GM12873 (cell line): ENCODE measurements at regions not wholly inside any gene's neighbourhood (a gene's known extent, or its start where the extent isn't known, plus 50 kb on each side); places are given as distances from the start of the nearest gene placed in this dataset.

Source experiments
- TF ChIP-seq, protein P1 (sequence below): IDR thresholded peaks from 2 replicates; pipeline ENCODE4 v1.5.1; 2012; ENCODE audit warnings: low read depth, mild to moderate bottlenecking, moderate library complexity, low read length, control low read depth; ENCODE audit not compliant: insufficient read depth; ENCODE audit errors: missing control alignments

DNA sequence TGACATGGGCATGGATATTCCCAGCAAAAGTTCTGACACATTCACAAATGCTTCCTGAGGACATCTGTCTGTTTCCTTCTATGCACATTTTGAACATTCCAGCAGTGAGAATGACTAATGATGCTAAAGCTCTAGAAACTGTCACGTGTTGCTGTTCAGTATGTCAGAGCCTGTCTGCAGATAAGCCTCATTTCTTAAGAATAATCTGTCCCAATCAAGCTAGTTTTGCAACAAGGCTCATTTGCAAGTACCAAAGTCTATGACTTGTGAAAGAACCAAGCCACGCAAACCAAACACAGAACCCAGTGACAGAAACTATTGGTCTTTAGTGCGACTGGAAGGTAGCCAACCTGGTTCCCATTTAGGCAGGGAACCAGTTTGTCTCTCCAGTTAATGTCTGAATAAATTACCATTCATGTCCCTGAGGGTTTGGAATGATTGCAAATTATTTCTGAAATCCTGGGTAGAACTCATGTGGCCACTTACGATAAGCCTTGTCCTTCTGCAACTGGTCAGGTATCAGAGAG lies 178.5 kb downstream of the C9orf152 start:
- TF ChIP-seq, protein P1, sequence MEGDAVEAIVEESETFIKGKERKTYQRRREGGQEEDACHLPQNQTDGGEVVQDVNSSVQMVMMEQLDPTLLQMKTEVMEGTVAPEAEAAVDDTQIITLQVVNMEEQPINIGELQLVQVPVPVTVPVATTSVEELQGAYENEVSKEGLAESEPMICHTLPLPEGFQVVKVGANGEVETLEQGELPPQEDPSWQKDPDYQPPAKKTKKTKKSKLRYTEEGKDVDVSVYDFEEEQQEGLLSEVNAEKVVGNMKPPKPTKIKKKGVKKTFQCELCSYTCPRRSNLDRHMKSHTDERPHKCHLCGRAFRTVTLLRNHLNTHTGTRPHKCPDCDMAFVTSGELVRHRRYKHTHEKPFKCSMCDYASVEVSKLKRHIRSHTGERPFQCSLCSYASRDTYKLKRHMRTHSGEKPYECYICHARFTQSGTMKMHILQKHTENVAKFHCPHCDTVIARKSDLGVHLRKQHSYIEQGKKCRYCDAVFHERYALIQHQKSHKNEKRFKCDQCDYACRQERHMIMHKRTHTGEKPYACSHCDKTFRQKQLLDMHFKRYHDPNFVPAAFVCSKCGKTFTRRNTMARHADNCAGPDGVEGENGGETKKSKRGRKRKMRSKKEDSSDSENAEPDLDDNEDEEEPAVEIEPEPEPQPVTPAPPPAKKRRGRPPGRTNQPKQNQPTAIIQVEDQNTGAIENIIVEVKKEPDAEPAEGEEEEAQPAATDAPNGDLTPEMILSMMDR, result no peak

DNA sequence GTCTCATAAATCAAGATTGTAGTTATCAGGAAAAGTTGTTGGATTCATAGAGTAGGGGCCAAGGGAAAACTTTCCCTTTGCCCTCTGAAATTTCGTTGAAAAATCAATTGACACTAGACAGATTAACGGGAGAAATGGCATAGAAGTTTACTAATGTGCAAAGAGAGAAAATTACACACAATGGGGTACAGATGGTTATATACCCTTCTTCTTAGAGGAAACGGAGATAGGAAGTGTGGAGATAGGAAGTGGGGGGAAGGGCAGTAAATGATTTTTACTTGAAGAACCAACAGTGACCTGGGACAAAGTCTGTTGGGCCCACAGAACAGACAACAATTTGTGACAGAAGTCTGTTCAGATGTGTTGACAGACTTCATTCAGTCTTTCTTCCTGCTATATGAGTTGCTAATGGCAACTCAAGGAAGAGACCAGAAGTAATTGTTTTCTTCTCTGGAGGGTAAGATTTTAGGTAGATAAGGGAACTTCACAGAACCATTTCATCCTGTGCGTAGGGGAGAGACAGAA lies 177.9 kb downstream of the C9orf152 start:
- TF ChIP-seq, protein P1, result no peak

DNA sequence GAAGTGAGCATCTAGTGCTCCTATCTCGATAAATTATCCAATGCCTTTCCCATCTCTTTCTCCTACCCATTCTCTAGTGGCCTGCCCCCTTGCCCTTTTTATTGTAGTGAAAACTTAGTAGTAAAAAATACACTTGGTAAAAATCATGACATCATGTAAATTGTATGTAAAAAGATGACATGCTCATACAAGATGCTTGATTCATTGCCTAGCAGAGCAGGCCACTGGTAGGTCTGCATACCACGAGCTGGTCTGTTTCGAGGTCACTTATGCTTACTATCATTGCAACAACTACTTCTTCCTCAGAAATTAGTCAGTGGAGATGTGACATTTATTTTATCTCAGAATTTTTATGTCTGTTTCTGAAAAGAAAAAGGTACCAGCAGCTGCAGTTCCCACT lies 177.3 kb downstream of the C9orf152 start:
- TF ChIP-seq, protein P1, result no peak

DNA sequence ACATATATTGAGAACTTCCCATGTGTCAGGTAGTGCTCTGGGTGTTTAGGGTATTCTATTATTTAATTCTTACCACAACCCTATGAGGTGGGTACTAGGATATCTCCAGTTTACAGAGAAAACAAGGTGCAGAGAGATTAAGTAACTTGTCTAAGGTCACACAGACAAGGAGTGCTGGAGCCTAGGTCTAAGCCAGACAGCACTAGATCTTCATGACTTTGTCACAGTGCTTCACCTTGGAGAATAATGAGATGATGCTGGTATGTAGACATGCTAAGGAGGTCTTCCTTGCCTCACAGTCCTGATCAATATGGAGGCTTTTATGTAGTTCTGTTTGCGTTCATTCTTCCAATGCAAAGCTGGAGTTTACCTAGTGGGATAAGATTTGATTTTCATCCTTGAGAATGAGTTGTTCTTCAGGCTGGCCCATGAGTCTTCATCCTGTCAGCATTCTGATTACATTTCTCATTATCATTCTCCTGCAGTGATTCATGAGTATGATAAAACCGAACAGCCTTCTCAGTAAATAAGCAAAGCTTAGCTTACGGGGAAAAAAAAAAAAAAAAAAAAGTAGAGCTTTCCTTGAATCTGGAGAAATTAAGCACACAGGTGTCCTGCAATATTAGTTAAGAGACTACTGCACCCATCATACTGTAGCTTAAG lies 176.3 kb downstream of the C9orf152 start:
- TF ChIP-seq, protein P1, result no peak

DNA sequence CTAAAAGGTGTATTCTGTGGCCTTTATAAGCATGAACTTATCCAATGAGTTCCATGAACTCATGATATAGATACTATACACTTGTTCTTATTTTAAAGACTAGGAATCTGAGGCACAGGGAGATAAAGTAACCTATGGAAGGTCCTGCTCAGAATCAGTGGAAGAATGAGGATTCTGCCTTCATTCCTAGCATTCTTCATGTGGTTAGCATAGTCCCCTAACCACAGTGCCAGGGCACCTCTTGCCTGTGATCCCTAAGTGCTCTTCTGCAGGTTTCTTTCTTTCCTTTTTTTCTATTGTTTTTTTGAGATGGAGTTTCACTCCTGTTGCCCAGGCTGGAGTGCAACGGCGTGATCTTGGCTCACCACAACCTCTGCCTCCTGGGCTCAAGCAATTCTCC lies 174.1 kb downstream of the C9orf152 start:
- TF ChIP-seq, protein P1, result no peak

DNA sequence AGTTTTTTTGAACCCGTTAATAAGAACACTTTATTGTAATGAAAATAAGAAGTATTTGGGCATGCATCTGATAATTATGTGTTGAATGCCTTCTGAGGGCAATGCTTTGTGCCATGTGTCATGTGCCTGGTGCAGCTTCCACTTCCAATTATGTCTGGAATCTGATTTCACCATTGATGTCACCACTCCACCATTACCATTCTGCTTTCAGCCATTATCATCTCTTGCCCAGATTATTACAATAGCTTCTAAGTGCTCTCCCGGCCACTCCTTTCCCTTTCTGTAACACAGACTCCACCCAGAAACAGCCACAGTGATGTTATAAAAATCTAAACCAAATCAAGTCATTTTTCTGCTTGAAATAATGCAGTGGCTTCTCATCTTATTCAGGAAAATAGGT lies 171.7 kb downstream of the C9orf152 start:
- TF ChIP-seq, protein P1, result no peak

DNA sequence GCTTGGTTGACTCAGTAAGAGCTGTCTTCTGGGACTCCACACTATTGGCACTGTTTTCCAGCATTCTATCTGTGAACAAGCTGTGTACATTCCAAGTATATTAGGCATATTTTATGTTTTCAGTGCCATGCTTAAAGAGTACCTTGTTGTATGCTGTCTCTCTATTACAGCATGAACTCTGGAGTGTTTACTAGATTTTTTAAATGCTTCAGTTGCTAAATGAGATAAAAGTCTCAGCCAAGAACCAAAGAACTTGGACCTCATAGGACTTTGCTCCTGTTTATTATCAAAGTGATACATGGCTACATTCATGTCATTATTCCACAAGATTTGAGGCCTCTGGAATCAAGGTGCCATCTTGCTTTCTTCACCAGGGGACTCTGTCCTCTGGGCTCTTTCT lies 167.2 kb downstream of the C9orf152 start:
- TF ChIP-seq, protein P1, result no peak
